ENCODE measurements at regions not wholly inside any gene's neighbourhood (a gene's known extent, or its start where the extent isn't known, plus 50 kb on each side); places are given as distances from the start of the nearest gene placed in this dataset.

DNA sequence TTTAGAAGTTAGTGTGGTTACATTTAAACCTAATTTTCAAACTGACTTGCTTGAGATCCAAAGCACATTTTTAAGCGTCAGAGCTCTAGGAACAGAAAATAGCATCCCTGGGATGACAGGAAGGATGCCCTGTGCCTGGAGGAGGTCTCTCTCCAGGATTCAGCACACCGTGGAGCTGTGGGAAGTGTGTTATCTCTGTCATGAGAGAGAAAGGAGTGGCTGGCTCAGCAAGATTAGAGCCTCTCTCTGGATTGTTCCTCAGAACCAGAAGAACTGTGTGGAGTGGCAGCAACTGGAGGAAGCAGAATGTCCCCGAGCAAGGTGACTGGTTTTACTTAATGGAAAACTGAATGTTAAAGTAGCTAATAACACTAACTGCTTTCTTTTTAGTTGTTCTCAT lies 233.6 kb upstream of the TGFBR2 start:
- no peak for DNase-seq

GRCh38 chr3:30384546-30385072 lies 221.8 kb upstream of the TGFBR2 start:
- DNase-seq: no peak

GRCh38 chr3:30393079-30393478 lies 213.3 kb upstream of the TGFBR2 start:
- DNase-seq: no peak

- DNase-seq: no peak
Measured at GRCh38 chr3:30397030-30397429, 209.4 kb upstream of the TGFBR2 start.

DNA sequence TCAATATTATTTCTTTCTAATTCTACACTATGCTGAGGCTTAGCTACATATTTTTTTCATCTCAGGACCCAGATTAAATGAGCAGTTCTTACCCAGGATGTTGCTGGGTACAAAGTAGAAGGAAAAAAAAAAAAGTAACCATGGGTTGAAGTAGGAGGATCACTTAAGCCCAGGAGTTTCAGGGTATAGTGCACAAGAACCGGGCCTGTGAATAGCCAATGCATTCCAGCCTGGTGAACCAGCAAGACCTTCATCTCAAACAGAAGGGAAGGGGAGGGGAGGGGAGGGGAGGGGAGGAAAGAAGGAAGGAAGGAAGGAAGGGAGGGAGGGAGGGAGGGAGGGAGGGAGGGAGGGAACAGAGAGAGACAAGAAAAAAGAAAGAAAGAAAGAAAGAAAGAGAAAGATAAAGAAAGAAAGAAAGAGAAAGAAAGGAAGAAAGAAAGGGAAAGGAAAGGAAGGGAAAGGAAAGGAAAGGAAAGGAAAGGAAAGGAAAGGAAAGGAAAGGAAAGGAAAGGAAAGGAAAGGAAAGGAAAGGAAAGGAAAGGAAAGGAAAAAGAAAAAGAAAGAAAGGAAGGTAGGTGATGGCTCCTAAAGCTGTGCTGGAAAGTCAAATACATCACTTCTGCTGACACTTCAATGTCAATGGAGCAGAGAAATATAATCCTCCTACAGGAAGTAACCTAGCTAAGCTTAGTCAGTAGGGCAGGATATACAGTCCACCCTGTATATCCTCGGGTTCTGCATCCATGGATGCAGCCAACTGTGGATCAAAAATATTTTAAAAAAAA lies 206.8 kb upstream of the TGFBR2 start:
- DNase-seq: no peak

GRCh38 chr3:30400926-30401325 lies 205.5 kb upstream of the TGFBR2 start:
- no peak for DNase-seq

DNA sequence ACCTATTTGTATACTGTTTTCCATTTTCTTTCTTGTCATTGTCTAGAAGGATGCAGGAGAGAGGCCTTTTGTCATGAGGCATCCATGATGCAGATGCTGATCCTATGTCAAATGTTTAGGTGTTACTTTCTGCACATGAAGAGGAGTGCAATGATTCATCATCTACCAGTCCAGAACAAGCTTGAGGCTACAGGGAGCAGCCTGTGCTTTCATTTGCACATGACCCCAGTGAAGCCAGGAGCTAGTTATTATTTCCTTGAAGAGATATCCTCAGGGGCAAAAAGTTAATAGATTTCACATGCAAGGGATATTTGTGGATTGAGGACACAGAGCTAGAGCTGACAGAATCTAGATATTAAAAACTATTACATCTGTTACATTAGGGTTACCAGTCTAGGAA lies 204.4 kb upstream of the TGFBR2 start:
- DNase-seq: no peak

DNA sequence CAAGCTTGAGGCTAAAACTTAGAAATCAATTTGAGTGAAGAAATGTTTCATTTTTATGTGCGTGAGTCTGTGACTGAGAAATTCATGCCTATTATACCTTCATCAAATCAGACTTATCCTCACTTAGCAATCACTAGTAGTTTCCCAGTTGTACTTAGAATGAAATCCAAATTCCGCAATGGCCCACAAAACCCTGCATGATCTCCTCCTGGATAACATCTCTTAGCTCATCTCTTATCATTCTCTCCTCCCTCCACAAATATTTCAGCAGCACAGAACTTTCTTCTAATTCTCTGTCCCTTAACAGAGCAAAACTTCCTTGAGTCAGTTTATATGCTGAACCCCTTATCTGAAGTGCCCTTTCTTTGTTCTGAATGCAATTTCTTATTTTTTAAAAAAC lies 198.8 kb upstream of the TGFBR2 start:
- DNase-seq: no peak

DNA sequence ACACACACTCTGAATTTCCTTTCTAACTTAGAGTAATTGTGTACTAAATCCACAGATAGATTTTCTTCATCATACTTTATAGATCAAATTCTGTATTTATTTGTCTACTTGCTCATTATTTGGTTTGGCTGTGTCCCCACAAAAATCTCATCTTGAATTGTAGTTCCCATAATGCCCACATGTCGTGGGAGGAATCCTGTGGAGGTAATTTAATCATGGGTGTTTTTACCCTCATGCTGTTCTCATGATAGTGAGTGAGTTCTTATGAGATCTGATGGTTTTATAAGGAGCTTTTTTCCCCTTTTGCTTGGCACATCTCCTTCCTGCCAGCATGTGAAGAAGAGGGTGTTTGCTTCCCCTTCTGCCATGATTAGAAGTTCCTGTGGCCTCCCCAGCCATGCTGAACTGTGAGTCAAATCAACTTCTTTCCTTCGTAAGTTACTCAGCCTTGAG lies 198.3 kb upstream of the TGFBR2 start:
- no peak for DNase-seq

DNA sequence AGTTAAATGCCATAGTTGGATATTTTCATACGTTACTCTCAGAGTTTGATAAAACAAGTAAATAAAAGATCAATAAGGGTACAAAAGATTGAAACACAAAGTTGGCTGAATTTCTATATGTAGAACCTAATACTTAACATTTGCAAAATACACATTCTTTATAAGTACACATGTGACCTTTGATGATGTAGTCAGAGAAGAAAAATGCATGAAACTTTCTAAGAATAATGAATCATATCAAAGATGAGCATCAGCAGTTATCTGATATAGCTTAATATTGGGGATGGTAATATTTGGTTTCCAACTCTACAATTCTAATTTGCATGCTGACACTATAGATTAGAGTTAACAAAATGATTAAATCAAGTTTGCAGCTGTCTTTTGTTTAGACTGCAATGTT lies 188.0 kb upstream of the TGFBR2 start:
- no peak for DNase-seq

- DNase-seq: no peak
Measured at GRCh38 chr3:30421266-30421665, 185.1 kb upstream of the TGFBR2 start.

- DNase-seq: no peak
Measured at GRCh38 chr3:30426293-30426993, 180.0 kb upstream of the TGFBR2 start.

DNA sequence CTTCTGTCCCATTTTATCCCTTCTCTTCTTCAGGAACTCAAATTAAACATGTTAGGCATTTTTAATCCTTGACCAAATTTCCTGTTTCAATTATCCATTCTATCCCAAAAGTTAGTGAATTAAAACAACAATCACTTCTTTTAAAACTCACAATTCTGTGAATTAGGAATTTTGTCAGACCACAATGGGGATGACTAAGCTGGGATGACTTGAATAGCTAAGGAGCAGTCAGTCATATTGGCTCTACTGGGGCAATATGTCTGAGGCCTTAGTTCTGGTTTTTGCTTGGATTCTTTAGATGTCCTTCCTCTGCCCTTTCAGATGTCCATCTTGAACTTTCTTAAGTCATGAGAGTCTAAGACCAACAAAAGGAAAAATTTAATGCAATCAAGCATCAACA lies 178.2 kb upstream of the TGFBR2 start:
- no peak for DNase-seq

DNA sequence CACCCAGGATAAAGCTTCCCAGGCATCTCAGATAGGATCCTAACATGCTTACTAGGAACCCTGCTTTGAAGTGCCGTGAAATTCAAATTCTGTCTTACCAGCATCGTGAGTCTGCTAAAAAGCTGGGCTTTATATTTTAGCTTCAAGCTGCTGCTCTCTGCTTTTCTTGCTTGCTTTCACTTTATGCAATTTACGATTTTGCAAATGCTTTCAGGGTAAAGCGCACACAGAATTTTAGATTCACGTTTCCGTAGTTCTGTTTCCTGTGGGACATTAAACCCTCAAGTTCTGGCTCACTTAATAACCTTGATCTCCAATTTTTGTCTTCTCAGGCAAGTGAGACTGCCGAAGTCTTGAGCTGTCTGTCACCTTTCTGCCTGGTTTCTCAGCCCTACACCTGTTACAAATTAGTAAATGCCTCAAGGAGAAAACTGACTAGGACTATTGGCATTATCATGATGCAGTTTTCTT lies 170.5 kb upstream of the TGFBR2 start:
- no peak for DNase-seq

GRCh38 chr3:30437171-30437601 lies 169.2 kb upstream of the TGFBR2 start:
- no peak for DNase-seq

DNA sequence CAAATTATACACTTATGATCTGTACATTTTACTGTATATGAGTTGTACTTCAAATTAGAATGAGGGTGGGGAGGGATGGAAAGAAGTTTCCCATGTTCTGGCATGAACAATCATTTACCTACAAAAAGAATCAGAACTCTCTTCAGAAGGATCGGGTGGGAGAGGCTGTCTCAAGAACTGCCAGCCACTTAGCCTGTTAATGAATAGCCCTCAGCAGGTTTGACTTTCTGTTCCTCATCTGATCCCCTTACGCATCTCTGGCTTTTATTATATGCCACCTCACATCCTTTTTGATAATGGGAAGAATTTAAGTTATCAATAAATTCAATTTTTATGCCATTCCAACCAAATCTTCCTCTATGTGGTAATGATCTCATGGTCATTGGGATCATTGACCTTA lies 168.3 kb upstream of the TGFBR2 start:
- DNase-seq: no peak

- DNase-seq: no peak
Measured at GRCh38 chr3:30439451-30440053, 166.8 kb upstream of the TGFBR2 start.

- DNase-seq: no peak
Measured at GRCh38 chr3:30440147-30440604, 166.2 kb upstream of the TGFBR2 start.

- DNase-seq: no peak
Measured at GRCh38 chr3:30440880-30441279, 165.5 kb upstream of the TGFBR2 start.

DNA sequence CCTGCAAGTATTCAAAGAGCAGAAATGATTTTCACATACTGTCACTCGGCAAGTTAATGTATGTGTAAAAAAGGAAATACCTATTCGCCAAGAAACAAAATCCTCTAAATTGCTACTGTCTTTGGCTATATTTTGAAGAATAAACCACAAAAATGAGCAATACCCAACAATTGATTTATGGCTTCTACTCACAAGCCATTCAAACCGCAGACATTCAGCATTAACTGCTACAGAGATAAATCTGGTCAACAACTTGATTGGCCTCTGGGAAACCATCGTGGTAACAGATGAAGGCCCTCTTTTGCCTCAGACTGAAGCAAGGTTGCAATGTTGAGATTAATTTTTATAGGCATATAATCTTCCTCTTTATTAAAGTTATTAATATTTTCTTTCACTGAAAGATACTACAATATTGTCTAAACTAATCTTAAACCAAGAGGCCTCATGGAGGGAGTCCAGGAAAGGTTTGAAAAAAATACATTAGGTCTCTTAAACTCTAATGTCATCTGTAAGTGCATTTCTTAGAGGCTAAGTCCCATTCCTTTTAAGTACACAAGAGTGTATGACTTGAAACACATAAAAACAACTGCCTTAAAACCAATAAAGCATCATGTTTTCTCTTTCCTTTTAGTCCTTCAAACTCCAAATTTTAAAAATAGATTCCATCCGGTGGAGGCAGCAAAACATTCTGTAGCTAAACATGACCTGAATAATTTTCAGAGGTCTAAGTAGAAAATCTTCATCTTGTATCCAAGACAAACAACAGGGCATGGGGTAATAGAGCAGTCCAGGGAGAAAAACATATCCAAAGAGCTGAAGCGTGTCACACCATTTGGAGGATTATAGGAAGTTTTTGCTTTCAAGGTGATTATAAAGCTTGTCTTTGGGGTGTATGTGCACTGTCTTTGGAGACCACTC lies 162.4 kb upstream of the TGFBR2 start:
- no peak for DNase-seq

DNA sequence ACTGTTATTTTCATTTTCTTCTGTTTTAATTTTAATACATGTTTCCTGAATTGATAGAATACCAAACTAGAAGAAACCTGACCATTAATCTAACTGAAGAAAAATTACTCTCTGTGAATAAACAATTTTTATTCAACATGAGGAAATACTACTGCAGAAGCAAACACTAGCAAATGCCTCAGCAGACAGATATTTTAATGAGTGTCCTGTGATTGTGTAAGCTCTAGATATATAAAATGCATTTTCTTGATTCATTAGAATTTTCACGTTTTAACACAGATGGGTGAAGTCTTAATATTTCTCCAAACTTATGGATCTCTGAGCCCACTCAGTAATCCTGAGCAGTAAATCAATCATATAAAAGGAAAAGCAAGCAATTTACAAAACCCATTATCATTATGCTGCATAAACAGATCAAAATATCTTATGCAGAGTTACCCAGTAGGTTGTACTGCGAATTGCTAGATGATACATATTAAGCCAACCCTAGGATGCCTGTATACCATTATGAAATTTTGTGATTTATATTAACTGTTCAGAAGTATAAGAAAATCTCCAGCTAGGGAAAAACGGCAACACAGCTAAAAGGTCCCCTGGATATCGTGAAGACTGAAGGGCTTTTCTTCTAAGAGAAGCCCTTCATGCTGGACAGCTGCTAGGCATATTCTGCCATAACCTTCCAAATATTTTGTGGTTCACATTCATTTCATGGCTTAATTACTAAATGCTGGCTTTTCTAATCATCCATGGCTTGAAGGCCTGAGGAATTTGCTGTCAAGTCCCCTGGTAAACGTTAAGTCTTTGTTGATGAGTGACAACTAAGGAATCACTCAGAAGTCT lies 157.7 kb upstream of the TGFBR2 start:
- no peak for DNase-seq

DNA sequence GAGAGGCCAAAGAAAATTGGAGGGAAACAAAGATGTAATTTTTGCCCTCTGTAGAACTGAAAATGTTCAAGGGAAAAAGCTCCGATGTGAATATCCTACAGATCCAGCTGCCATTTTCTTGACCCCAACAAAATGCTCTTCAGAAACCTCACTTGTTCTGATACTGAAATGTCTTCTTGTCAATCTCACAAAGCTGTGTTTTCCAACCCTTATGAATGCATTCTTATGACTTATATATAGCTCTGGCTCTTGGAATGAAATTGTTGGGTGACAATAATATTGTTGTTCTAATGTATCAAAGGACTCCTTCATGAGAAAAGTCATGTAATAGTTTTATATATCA lies 157.1 kb upstream of the TGFBR2 start:
- no peak for DNase-seq
